A673 (cell line): ENCODE measurements at regions not wholly inside any gene's neighbourhood (a gene's known extent, or its start where the extent isn't known, plus 50 kb on each side); places are given as distances from the start of the nearest gene placed in this dataset.

Experiments used
- BruUV-seq: library from RNA; stranded (reverse); fragments of 400-500 nt; replicated peaks from 2 replicates; lab custom pipeline; 2021; lab: Mats Ljungman, UMichigan
- CTCF ChIA-PET: fragments of 300-600 bp; sonication (Branson Sonifier 250); formaldehyde crosslinking; loops from one replicate; lab custom pipeline; 2022; ENCODE audit warnings: antibody characterized with exemption; lab: Charles Lee
- POLR2A ChIA-PET: fragments of 300-600 bp; sonication (Branson Sonifier 250); formaldehyde crosslinking; loops from one replicate; lab custom pipeline; 2022; ENCODE audit warnings: antibody characterized with exemption; ENCODE audit not compliant: low non-redundant PET; lab: Charles Lee
- DNase-seq: peaks from one replicate; pipeline ENCODE4 v3.0.0-alpha.2; 2015; ENCODE audit warnings: low spot score
- H3K27ac ChIP-seq: fragments of 200-600 bp; sonication (generic); 2 replicates; pipeline ENCODE4 v1.5.1; 2016; ENCODE audit warnings: mixed run types, low read depth, mild to moderate bottlenecking, mixed read lengths, antibody characterized with exemption, low read length; ENCODE audit not compliant: poor library complexity, severe bottlenecking
- H3K27me3 ChIP-seq: fragments of 200-600 bp; sonication (generic); replicated peaks from 2 replicates; pipeline ENCODE4 v1.6.1; 2017; ENCODE audit warnings: mixed run types, low read depth, mild to moderate bottlenecking, mixed read lengths, antibody characterized with exemption, low read length; ENCODE audit not compliant: insufficient read depth, poor library complexity
- H3K36me3 ChIP-seq: fragments of 200-600 bp; sonication (generic); 2 replicates; pipeline ENCODE4 v1.6.1; 2016; ENCODE audit warnings: mixed run types, mild to moderate bottlenecking, mixed read lengths, antibody characterized with exemption, low read length; ENCODE audit not compliant: insufficient read depth, poor library complexity, severe bottlenecking
- H3K4me1 ChIP-seq: fragments of 200-600 bp; sonication (generic); 2 replicates; pipeline ENCODE4 v1.6.1; 2017; ENCODE audit warnings: mixed run types, mild to moderate bottlenecking, mixed read lengths, antibody characterized with exemption, low read length; ENCODE audit not compliant: insufficient read depth, poor library complexity, severe bottlenecking
- H3K4me3 ChIP-seq: fragments of 200-600 bp; sonication (generic); 2 replicates; pipeline ENCODE4 v1.5.1; 2016; ENCODE audit warnings: low read depth, mixed run types, mild to moderate bottlenecking, mixed read lengths, low read length; ENCODE audit not compliant: poor library complexity, severe bottlenecking
- H3K9me3 ChIP-seq: fragments of 200-600 bp; sonication (generic); 2 replicates; pipeline ENCODE4 v1.6.1; 2016; ENCODE audit warnings: mixed run types, low read depth, mild to moderate bottlenecking, mixed read lengths, antibody characterized with exemption, low read length; ENCODE audit not compliant: poor library complexity, severe bottlenecking
- EZH2 ChIP-seq: fragments of 200-600 bp; sonication (generic); IDR thresholded peaks from 2 replicates; pipeline ENCODE4 v1.6.1; 2017; ENCODE audit warnings: borderline replicate concordance, low read depth, mild to moderate bottlenecking, mixed read lengths, antibody characterized with exemption, low read length; ENCODE audit not compliant: poor library complexity, severe bottlenecking
- intact Hi-C: fragments of 100-400 bp; cut with micrococcal nuclease; formaldehyde crosslinking; loops from one replicate; pipeline ENCODE4 v1.10.0; 2022; ENCODE audit not compliant: unreplicated experiment
- TF ChIP-seq, protein P1 (sequence below): fragments of 300-800, 200-600 bp; sonication (generic); conservative IDR thresholded peaks from 2 replicates; pipeline ENCODE4 v1.5.1; 2017; ENCODE audit warnings: low read depth, mild to moderate bottlenecking, antibody characterized with exemption, low read length, moderate library complexity, mixed read lengths

DNA sequence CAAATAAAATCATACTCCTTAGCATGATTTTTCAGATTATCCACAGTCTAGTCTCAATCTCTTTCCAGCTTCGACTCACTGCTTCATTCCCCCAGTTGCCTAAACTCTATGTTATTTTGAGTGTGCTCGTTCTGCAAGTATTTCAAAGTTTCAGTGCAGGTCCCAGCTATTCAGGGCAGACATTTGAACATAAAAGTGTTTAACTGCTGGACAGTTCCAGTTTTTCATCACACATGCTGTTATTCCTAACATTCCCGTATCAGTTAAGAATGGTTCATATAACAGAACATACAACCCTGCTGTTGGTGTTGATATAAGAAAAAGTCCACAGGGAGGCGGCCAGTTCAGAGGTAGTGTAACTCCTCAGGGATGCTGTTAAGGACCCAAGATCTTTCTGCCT lies 113.3 kb downstream of the SLIT2 start:
- Histone ChIP-seq H3K4me1 (peaks cover 9% of the 10 kb centered on the region), H3K4me3 (no peak overlapping the region), H3K9me3 (no peaks in the 10 kb centered on the region), H3K27me3 (no peaks in the 10 kb centered on the region), H3K27ac (no peak overlapping the region), H3K36me3 (no peaks in the 10 kb centered on the region)
- TF ChIP-seq, protein P1, sequence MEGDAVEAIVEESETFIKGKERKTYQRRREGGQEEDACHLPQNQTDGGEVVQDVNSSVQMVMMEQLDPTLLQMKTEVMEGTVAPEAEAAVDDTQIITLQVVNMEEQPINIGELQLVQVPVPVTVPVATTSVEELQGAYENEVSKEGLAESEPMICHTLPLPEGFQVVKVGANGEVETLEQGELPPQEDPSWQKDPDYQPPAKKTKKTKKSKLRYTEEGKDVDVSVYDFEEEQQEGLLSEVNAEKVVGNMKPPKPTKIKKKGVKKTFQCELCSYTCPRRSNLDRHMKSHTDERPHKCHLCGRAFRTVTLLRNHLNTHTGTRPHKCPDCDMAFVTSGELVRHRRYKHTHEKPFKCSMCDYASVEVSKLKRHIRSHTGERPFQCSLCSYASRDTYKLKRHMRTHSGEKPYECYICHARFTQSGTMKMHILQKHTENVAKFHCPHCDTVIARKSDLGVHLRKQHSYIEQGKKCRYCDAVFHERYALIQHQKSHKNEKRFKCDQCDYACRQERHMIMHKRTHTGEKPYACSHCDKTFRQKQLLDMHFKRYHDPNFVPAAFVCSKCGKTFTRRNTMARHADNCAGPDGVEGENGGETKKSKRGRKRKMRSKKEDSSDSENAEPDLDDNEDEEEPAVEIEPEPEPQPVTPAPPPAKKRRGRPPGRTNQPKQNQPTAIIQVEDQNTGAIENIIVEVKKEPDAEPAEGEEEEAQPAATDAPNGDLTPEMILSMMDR, result no peak
- TF ChIP-seq EZH2, result no peak
- ChIA-PET CTCF (no interaction called here), POLR2A (no interaction called here)
- DNase-seq, result no peak
- intact Hi-C loops, result no loop called here
- no TSS peak for BruUV-seq

DNA sequence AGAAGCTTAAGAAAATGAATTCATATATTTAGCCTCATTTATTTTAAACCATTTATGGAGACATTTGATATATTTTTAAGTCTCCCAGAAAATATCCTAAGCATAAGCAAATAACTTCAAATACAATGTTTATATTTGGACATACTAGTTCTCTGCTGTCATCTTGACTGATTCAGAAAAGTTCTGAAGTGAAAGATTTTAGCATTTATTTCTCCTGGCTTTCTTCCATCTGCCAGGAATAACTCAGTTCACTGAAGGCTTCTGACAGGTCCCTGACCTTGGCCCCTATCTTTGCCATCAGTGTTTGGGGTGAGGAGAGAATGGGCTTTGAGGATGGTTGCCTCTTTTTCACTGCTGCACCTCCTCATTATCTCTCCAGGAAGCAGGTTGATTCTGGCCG lies 115.7 kb downstream of the SLIT2 start:
- no peak for DNase-seq
- H3K27me3 ChIP-seq, result no peaks in the 10 kb centered on the region
- no TSS peak for BruUV-seq
- no peak for TF ChIP-seq EZH2
- TF ChIP-seq, protein P1, result no peak
- H3K9me3 ChIP-seq, result no peaks in the 10 kb centered on the region
- no peaks in the 10 kb centered on the region for H3K36me3 ChIP-seq
- peaks cover 18% of the 10 kb centered on the region for H3K4me1 ChIP-seq
- POLR2A ChIA-PET, result no interaction called here
- CTCF ChIA-PET, result no interaction called here
- no peak overlapping the region for H3K4me3 ChIP-seq
- H3K27ac ChIP-seq, result no peak overlapping the region
- intact Hi-C loops, result no loop called here

DNA sequence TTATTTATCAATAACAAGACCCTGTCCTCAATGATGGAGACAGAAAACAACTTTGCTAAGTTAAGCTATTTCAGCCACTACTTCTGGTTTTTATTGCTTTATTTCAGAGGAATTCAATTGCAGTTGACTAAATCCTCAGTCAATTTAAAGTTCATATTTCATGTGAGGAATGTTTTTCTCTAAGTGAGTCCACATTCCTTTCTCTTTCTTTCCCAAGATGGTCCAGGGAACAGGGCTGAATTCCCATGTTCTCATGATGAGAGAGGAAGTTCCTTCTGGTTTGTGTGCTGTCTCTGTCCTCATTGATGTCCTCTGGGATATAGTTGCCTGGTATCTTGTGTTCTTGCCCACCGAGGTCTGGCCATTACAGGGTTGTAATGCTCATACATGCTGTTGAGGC lies 117.2 kb downstream of the SLIT2 start:
- BruUV-seq, result no TSS peak
- CTCF ChIA-PET, result no interaction called here
- Histone ChIP-seq H3K4me3 (no peak overlapping the region), H3K36me3 (no peaks in the 10 kb centered on the region), H3K27me3 (no peaks in the 10 kb centered on the region), H3K27ac (no peak overlapping the region), H3K4me1 (peaks cover 18% of the 10 kb centered on the region), H3K9me3 (no peaks in the 10 kb centered on the region)
- POLR2A ChIA-PET, result no interaction called here
- no peak for TF ChIP-seq EZH2
- TF ChIP-seq, protein P1, result no peak
- intact Hi-C loops, result no loop called here
- DNase-seq, result no peak
